NCI-H446 (cell line): ENCODE measurements at regions not wholly inside any gene's neighbourhood (a gene's known extent, or its start where the extent isn't known, plus 50 kb on each side); places are given as distances from the start of the nearest gene placed in this dataset.
A peak's percentile ranks its signal among the peaks of the same experiment; 100 is the strongest.

ENCODE experiments used
- DNase-seq, 2 experiments: peaks; one replicate each; lab custom pipeline; 2025; lab: John Stamatoyannopoulos, UW

- no peak for DNase-seq
Measured at GRCh38 chr10:44326474-44327030, 58.3 kb downstream of the CXCL12 start.

DNA sequence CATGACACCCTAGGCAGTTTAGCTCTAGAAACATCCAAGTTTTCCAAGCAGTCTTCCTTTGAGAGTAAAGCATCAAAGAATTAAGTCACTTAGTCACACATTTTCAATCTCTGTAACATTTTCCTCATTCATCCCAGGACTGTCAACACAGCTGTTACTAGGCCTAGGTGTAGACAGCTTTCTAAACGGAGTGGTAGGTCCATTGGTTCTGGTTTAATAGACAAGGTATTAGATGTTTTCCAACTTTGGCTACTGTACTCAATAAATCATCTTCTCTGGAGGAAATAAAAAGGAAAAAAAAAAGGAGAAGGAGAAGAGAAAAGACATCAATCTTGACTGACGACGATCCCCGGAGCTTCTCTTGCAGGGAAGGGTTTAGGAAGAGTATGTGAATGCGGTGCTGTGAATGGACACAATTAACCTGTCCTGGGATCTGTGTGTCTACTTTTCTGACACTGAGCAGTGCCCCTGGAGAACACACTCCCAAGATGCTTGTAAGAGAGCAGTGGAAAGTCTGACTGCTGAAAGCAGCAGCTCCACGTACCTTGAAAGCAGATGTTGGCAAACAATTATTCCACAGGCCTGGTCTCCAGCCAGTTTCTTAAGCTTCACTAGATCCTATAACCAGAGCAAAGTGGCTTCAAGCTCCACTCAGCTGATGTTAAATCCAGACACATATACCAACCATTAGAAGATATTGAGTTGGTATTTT lies 59.1 kb downstream of the CXCL12 start:
- DNase-seq = no peak

GRCh38 chr10:44325157-44325556 lies 59.7 kb downstream of the CXCL12 start:
- DNase-seq = no peak

DNA sequence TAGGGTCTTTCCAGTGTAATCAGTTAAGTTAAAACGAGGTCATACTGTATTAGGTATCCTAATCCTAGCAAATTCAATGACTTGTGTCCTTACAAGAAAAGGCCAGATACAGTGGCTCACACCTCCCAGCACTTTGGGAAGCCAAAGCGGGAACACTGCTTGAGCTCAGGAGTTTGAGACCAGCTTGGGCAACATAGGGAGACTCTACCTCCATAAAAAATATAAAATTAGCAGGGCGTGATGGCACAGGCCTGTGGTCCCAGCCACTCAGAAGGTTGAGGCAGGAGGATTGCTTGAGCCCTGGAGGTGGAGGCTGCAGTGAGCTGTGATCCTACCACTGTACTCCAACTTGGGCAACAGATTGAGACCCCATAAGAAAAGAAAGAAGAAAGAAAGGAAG lies 61.1 kb downstream of the CXCL12 start:
- DNase-seq = no peak

GRCh38 chr10:44322137-44322536 lies 62.8 kb downstream of the CXCL12 start:
- no peak for DNase-seq

DNA sequence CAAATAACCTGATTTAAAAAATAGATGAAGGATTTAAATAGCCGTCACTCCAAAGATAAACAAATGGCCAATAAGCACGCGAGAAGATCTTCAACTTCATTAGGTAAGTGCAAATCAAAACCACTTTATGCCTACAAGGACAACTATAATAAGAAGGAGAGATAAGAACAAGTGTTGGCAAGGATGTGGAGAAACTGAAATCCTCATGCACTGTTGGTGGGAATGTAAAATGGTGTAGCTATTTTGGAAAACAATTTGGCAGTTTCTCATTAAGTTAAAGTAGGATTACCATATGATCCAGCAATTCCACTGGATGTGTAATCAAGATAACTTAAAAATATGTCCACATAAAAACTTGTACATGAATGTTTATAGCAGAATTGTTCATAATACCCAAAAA lies 64.1 kb downstream of the CXCL12 start:
- DNase-seq = no peak

DNA sequence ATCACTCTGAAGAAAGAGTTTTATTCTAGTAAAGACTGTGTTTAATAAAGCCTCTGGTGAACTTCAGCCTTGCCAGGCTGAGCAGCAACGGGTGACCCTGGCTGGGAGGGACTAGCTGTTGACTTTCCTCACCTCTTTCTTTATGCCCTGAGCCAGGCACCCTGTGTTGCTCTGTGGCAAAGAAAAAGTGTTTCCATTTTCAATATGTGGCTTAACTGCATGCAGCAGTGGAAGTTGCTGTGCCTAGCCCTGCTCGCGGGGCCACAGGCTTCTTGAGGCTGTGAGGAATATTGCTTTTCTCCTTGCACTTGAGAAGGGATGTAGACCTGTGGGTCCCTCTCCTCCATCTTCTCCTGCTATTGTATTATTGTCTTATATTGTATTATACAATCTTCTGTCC lies 67.0 kb downstream of the CXCL12 start:
- no peak for DNase-seq

GRCh38 chr10:44316922-44317215 lies 68.0 kb downstream of the CXCL12 start:
- DNase-seq = no peak

DNA sequence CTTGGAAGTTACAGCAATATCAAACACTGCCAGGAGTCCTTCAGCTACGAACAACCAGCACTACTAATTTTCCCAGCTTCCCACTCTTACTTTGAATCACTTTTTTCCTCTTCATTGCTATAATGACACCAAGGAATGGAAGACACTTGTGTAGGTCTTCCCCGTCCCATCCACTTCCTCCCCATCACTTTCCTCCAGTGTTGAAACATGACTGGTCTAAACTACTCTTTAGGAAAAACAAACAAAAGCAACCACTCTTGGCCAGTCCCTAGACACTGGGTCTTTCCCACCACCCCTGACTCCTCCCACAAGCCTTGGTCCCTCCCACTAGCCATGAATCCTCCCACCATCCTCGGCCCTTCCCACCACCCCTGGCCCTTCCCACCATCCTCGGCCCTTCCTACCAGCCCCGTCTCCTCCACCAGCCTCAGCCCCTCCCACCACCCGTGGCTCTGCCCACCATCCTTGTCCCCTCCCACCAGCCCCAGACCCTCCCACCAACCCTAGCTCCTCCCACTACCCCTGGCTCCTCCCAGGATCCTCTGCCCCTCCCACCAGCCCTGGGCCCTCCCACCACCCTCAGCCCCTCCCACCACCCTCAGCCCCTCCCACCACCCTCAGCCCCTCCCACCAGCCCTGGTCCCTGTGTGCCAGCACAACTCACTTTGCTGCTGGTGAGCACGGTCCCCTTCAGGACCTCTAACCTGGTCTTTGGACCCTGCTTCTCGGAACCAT lies 68.5 kb downstream of the CXCL12 start:
- DNase-seq = no peak

DNA sequence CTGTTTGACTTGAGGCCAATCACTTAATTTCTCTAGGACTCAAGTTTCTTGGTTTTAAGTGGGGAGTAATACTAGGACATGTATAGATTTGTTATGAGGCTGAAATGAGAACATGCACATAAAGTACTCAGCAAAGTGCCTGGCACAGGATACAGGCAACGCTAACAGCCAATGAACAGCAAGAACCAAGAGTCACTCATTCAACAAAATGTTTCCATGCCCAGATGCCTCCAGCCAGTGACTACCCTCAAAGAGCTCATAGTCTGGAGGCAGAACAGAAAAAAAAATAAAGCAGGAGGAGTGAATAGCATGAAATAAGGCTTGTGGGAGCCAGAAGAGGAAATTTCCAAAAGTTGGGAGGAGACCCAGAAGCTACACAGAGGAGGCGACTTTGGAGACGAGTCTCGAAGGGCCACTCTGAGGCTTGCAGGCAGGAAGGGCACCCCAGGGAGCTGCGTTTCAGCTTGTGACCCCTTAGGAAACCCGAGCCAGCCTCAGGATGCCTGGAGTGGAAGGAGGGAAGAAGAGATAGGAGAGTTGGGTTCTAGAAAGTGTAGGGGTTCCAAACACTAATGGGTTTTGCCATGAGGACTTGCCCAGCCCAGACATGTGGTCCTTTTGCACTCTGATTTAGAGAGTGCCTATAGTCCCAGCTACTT lies 70.0 kb downstream of the CXCL12 start:
- no peak for DNase-seq

DNA sequence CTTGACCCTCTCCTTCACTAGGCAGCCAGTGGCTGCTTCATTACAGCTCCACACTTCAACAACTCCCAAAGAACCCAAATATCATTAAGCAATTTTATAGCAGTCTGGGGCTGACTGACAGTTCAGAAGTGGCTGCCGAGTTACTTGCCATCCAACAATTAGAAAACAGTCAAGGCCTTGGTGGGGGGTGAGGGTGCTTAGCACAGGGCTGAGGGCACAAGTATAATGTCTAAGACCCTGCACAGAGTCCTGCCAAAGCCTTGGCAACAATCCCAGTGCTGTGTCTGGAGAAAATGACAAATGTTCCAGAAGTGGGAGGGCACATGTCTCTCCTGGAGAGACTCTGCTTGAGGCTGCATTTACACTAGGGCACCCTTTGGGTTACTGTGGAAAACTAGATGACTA lies 71.1 kb downstream of the CXCL12 start:
- DNase-seq = peak; percentile 18 to 33

GRCh38 chr10:44312401-44312800 lies 72.5 kb downstream of the CXCL12 start:
- no peak for DNase-seq

- DNase-seq = no peak
Measured at GRCh38 chr10:44311563-44312051, 73.3 kb downstream of the CXCL12 start.

GRCh38 chr10:44310762-44311562 lies 73.9 kb downstream of the CXCL12 start:
- DNase-seq = no peak

- DNase-seq = no peak
Measured at GRCh38 chr10:44309939-44310761, 74.7 kb downstream of the CXCL12 start.

GRCh38 chr10:44309361-44309760 lies 75.5 kb downstream of the CXCL12 start:
- DNase-seq = no peak

- no peak for DNase-seq
Measured at GRCh38 chr10:44308935-44309334, 76.0 kb downstream of the CXCL12 start.

- no peak for DNase-seq
Measured at GRCh38 chr10:44307691-44308090, 77.2 kb downstream of the CXCL12 start.

DNA sequence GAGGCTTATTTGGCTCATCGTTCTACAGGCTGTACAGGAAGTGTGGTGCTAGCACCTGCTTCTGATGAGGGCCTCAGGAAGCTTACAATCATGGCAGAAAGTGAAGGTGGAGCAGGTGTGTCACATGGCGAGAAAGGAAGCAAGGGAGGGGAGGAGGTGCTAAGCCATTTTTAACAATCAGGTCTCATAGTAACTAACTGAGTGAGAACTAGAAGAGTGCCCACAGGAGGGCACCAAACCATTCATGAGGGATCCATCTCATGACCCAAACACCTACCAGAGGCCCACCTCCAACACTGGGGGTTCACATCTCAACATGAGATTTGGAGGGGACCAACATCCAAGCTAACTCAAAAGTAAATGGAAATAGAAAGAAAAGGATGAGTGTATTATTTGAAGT lies 78.1 kb downstream of the CXCL12 start:
- no peak for DNase-seq

- peak in 1 of 2 experiments; percentile 19 for DNase-seq
Measured at GRCh38 chr10:44306147-44306710, 78.7 kb downstream of the CXCL12 start.
